A673 (cell line): ENCODE measurements at regions not wholly inside any gene's neighbourhood (a gene's known extent, or its start where the extent isn't known, plus 50 kb on each side); places are given as distances from the start of the nearest gene placed in this dataset.

Source experiments
- CTCF ChIP-seq: fragments of 300-800, 200-600 bp; sonication (generic); conservative IDR thresholded peaks from 2 replicates; pipeline ENCODE4 v1.5.1; 2017; ENCODE audit warnings: low read depth, mild to moderate bottlenecking, antibody characterized with exemption, low read length, moderate library complexity, mixed read lengths
- EZH2 ChIP-seq: fragments of 200-600 bp; sonication (generic); IDR thresholded peaks from 2 replicates; pipeline ENCODE4 v1.6.1; 2017; ENCODE audit warnings: borderline replicate concordance, low read depth, mild to moderate bottlenecking, mixed read lengths, antibody characterized with exemption, low read length; ENCODE audit not compliant: poor library complexity, severe bottlenecking

- TF ChIP-seq CTCF (no peak), EZH2 (no peak)
Observed at GRCh38 chr18:66949419-66949818, 345.5 kb upstream of the CDH19 start.
